NCI-H1105 (cell line): ENCODE measurements at regions not wholly inside any gene's neighbourhood (a gene's known extent, or its start where the extent isn't known, plus 50 kb on each side); places are given as distances from the start of the nearest gene placed in this dataset.
"Not testable (repeated sequence)": the region's sequence is repeated elsewhere in the genome, so short reads cannot be mapped to it uniquely, and the experiment has no call there.

Source experiments
- DNase-seq: peaks from one replicate; lab custom pipeline; 2025; lab: John Stamatoyannopoulos, UW

GRCh38 chr6:6412700-6413099 is 92.2 kb upstream of the F13A1 start:
- no peak for DNase-seq

GRCh38 chr6:6414931-6415330 is 94.5 kb upstream of the F13A1 start:
- no peak for DNase-seq

- DNase-seq: no peak
Observed at GRCh38 chr6:6417475-6417874, 97.0 kb upstream of the F13A1 start.

- no peak for DNase-seq
Observed at GRCh38 chr6:6418421-6418820, 98.0 kb upstream of the F13A1 start.

GRCh38 chr6:6420107-6420506 is 99.6 kb upstream of the F13A1 start:
- no peak for DNase-seq

- DNase-seq: no peak
Observed at GRCh38 chr6:6434151-6434550, 113.7 kb upstream of the F13A1 start.

GRCh38 chr6:6434723-6435122 is 114.3 kb upstream of the F13A1 start:
- DNase-seq: no peak

GRCh38 chr6:6436366-6436765 is 115.9 kb upstream of the F13A1 start:
- DNase-seq: no peak

GRCh38 chr6:6436946-6437345 is 116.5 kb upstream of the F13A1 start:
- no peak for DNase-seq

- DNase-seq: no peak
Observed at GRCh38 chr6:6438286-6438685, 117.8 kb upstream of the F13A1 start.

- DNase-seq: no peak
Observed at GRCh38 chr6:6439778-6440177, 119.3 kb upstream of the F13A1 start.

GRCh38 chr6:6452002-6452401 is 131.5 kb upstream of the F13A1 start:
- DNase-seq: no peak

GRCh38 chr6:6453186-6453585 is 132.7 kb upstream of the F13A1 start:
- DNase-seq: no peak

GRCh38 chr6:6455272-6455671 is 133.2 kb upstream of the LY86 start:
- DNase-seq: no peak

GRCh38 chr6:6458172-6458571 is 130.3 kb upstream of the LY86 start:
- no peak for DNase-seq

GRCh38 chr6:6459963-6460362 is 128.6 kb upstream of the LY86 start:
- not testable (repeated sequence) for DNase-seq

GRCh38 chr6:6460416-6460815 is 128.1 kb upstream of the LY86 start:
- DNase-seq: no peak

- no peak for DNase-seq
Observed at GRCh38 chr6:6461138-6461537, 127.4 kb upstream of the LY86 start.

GRCh38 chr6:6466967-6467761 is 121.4 kb upstream of the LY86 start:
- no peak for DNase-seq

GRCh38 chr6:6469074-6469473 is 119.4 kb upstream of the LY86 start:
- DNase-seq: no peak

GRCh38 chr6:6470123-6470522 is 118.4 kb upstream of the LY86 start:
- no peak for DNase-seq

GRCh38 chr6:6471276-6471675 is 117.2 kb upstream of the LY86 start:
- DNase-seq: no peak

GRCh38 chr6:6474170-6474920 is 114.2 kb upstream of the LY86 start:
- DNase-seq: peak; percentile 19

- DNase-seq: no peak
Observed at GRCh38 chr6:6479785-6480184, 108.7 kb upstream of the LY86 start.
